B cell (primary cell): ENCODE measurements at regions not wholly inside any gene's neighbourhood (a gene's known extent, or its start where the extent isn't known, plus 50 kb on each side); places are given as distances from the start of the nearest gene placed in this dataset.

Experiments
- EZH2 ChIP-seq: IDR thresholded peaks from 2 replicates; pipeline ENCODE4 v1.6.1; 2012; ENCODE audit warnings: borderline replicate concordance, low read depth, mild to moderate bottlenecking, moderate library complexity, low read length; ENCODE audit not compliant: insufficient read depth, poor library complexity, severe bottlenecking
- TF ChIP-seq, protein P1 (sequence below): fragments of 200-600 bp; IDR thresholded peaks from one replicate; pipeline ENCODE4 v1.8.0; 2022; ENCODE audit warnings: antibody characterized with exemption, mild to moderate bottlenecking

DNA sequence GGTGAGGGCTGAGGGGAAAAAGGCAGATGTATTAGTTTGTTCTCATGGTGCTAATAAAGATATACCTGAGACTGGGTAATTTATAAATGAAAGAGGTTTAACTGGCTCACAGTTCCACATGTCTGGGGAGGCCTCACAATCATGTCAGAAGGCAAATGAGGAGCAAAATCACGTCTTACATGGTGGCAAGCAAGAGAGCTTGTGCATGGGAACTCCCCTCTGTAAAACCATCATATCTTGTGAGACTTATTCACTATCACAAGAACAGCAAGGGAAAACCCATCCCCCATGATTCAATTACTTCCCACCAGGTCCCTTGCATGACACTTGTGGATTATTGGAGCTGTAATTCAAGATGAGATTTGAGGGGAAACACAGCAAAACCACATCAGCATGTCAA is 1220.9 kb downstream of the GALC start:
- TF ChIP-seq, protein P1, sequence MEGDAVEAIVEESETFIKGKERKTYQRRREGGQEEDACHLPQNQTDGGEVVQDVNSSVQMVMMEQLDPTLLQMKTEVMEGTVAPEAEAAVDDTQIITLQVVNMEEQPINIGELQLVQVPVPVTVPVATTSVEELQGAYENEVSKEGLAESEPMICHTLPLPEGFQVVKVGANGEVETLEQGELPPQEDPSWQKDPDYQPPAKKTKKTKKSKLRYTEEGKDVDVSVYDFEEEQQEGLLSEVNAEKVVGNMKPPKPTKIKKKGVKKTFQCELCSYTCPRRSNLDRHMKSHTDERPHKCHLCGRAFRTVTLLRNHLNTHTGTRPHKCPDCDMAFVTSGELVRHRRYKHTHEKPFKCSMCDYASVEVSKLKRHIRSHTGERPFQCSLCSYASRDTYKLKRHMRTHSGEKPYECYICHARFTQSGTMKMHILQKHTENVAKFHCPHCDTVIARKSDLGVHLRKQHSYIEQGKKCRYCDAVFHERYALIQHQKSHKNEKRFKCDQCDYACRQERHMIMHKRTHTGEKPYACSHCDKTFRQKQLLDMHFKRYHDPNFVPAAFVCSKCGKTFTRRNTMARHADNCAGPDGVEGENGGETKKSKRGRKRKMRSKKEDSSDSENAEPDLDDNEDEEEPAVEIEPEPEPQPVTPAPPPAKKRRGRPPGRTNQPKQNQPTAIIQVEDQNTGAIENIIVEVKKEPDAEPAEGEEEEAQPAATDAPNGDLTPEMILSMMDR: no peak
- no peak for TF ChIP-seq EZH2
